Stimulated activated naive CD8-positive, alpha-beta T cell treated with anti-CD3 and anti-CD28 coated beads, Interleukin-15, Interleukin-2, amounts not matched to agents 100 U/mL and 50 U/mL, for 24 hours (primary cell): ENCODE measurements at regions not wholly inside any gene's neighbourhood (a gene's known extent, or its start where the extent isn't known, plus 50 kb on each side); places are given as distances from the start of the nearest gene placed in this dataset.
"Not testable (repeated sequence)": the region's sequence is repeated elsewhere in the genome, so short reads cannot be mapped to it uniquely, and the experiment has no call there.

Experiments
- ATAC-seq: fragments of 150-1000 bp; cut with Tn5 transposase; one replicate; pipeline ENCODE4 v1.10.0; 2021
- DNase-seq: peaks from one replicate; pipeline ENCODE4 v3.0.0; 2021

DNA sequence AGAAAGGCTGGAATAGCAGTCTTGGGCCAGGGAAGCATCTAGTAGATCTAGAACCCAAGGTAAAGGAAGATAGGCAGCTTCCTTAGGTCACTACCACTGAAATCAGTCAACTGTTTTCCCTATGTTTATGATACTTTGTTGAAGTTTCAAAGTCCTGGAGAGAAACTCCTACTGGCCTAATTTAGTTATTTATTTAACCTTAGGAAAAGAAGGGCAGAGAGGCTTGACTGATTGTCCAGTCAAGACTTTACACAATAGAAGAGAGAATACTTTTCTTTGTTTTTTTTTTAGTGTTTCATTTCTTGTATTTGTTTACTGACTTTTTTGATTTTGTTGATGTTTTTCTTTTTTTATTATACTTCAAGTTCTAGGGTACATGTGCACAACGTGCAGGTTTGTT is 138.9 kb upstream of the PHYHIPL start:
- no peak for ATAC-seq
- no peak for DNase-seq

DNA sequence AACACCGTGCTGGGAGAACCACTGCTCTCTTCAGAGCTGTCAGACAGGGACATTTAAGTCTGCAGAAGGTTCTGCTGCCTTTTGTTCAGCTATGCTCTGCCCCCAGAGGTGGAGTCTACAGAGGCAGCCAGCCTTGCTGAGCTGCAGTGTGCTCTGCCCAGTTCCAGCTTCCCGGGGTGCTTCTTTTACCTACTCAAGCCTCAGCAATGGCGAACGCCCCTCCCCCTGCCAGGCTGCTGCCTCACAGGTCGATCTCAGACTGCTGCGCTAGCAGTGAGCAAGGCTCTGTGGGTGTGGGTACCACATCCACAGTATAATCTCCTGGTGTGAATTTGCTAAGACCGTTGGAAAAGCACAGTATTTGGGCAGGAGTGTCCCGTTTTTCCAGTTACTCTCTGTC is 133.1 kb upstream of the PHYHIPL start:
- not testable (repeated sequence) for DNase-seq, ATAC-seq

DNA sequence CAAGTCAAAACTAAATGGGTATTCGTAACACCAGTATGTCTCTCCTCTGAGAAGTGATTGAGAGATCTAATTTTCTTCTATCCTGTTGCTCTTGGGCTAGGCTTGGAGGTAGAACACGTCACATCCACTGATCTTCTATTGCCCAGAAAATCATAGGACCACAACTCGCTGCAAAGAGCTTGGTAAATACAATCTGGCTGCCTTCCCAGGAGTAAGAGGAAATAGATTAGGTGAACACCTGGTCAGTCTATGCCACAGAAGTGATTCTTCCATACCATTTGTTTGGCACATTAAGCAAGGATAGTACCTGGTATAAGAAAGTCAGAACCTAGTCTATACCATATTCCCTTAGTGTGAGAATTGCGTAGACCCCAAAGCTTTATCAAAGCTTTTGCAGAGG is 129.3 kb upstream of the PHYHIPL start:
- DNase-seq, result no peak
- ATAC-seq, result no peak

DNA sequence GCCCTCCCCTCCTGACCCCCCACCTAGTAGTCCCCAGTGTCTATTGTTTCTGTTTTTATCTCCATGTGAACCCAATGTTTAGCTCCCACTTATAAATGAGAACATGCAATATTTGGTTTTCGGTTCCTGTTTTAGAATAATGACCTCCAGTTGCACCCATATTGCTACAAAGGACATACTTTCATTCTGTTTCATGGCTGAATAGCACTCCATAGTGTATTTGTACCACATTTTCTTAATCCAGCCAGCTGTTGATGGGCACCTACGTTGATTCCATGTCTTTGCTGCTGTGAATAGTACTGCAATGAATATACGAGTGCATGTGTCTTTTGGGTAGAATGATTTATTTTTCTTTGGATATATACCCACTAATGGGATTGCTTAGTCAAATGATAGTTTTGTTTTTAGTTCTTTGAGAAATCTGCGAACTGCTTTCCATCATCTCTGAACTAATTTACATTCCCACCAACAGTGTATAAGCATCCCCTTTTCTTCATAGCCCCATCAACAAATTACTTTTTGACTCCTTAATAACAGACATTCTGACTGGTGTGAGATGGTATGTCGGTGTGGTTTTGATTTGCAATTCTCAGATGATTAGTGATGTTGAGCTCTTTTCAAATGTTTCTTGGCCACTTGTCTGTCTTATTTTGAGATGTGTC is 128.4 kb upstream of the PHYHIPL start:
- no peak for DNase-seq
- no peak for ATAC-seq

DNA sequence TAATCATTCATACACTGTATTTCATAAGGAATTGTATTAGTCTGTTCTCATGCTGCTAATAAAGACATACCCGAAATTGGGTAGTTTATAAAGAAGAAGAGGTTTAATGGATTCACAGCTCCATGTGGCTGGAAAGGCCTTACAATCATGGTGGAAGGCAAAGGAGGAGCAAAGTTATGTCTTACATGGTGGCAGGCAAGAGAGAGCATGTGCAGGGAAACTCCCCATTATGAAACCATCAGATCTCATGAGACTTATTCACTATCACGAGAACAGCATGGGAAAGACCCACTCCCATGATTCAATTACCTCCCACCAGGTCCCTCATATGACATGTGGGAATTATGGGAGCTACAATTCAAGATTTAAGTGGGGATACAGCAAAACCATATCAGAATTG is 122.9 kb upstream of the PHYHIPL start:
- not testable (repeated sequence) for DNase-seq, ATAC-seq

DNA sequence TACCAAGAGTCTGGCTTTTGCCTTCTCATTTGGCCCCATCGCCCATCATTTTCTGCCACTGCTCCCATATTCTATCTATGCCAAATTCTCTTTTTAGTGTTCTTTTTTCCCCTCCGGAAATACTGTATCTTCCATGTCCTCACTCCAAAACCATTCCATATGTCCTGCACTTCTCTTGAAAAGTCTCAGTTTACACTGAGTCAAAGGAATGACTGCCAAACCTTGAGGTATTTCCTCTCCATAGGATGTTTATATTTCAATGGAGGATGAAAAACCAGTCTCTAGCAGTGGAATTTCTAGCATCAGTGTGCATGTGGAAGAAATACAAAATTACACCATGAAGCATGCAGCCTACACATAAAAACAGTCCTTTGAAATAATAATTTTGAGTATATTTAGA is 121.4 kb upstream of the PHYHIPL start:
- ATAC-seq, result no peak

DNA sequence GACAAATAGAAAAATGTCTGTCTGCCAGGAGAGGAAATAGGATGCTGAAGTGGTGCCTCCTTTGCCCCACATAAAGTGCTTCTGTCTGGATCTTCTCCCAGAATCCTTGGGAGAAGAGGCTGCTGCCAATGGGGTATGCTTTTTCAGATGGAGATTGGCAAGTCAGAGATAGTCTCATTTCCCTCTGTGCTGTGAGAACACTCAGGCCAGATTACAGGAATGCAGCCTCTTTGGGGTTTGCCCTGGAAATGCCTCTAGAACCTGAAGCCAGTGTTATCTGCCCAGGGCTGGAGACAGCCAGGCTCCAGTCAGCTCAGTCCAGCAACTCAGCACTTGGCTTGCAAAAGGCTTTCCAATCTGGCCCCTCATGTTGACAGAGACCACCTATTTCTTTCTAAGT is 119.1 kb upstream of the PHYHIPL start:
- no peak for ATAC-seq
- DNase-seq, result no peak

More for the DNA sequence above, 121.4 kb upstream of the PHYHIPL start:
- DNase-seq, result no peak

DNA sequence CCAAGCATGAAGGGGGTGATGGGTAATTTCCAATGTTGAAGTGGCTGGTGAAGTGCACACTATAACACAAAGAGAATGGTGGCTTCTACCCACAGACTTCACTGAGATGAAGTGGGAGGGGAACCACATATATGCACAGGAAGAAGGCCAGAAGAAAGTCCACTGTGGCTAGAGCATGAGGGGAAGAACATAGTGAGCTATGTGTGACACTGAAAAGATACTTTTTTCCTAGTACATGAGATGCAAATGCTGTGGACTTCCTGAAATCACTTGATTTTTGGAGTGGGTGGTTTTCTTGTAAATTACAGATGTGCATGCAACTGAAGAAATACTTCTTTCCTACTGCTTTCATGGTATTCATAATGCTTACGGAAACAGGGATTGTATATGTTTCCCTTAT is 115.6 kb upstream of the PHYHIPL start:
- ATAC-seq (no peak), DNase-seq (no peak)

DNA sequence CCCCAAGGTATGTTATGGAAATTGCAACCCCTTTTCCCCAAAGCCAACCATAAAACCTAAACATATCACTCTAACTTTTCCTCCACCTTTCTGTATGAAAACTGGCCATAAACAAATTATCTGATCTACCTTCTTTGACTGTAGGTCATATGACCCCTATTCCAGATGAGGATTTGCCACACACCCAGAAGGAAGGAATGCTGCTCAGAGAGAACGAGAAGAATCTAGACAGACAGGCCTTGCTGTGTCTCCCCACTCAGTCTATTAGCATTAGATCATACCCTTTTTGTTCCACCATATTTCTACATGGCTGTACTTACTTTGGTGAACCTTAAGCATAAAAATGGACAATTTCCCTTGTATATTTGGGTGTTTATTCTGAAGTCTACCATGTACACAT is 113.0 kb upstream of the PHYHIPL start:
- ATAC-seq (no peak), DNase-seq (no peak)

DNA sequence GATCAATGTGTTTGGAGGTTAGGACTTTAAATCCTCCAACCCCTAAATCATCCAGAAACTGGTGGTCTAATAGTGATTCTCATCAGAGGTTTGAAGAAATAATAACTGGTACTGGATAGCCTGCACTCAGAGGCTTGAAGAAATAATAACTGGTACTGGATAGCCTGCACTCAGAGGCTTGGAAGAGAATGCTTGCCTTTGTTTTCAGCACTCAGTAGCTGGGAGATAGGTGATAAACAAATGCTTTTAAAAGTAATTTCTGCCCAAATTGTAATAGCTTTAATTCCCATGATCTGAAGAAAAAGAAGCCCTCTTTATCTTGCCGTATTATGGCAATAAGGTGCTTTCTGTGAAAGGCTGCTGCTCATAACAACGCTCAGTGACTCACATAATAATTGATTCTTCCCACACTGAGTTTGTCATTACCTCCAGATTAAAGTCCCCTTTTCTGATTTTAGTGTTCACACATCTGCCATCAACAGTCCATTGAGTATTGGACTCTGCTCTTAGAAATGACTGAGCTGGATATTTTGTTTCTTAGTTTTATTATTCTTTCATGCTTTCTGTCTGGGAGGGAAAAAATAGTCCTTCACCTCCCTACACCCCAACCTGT is 112.3 kb upstream of the PHYHIPL start:
- DNase-seq (no peak), ATAC-seq (no peak)

DNA sequence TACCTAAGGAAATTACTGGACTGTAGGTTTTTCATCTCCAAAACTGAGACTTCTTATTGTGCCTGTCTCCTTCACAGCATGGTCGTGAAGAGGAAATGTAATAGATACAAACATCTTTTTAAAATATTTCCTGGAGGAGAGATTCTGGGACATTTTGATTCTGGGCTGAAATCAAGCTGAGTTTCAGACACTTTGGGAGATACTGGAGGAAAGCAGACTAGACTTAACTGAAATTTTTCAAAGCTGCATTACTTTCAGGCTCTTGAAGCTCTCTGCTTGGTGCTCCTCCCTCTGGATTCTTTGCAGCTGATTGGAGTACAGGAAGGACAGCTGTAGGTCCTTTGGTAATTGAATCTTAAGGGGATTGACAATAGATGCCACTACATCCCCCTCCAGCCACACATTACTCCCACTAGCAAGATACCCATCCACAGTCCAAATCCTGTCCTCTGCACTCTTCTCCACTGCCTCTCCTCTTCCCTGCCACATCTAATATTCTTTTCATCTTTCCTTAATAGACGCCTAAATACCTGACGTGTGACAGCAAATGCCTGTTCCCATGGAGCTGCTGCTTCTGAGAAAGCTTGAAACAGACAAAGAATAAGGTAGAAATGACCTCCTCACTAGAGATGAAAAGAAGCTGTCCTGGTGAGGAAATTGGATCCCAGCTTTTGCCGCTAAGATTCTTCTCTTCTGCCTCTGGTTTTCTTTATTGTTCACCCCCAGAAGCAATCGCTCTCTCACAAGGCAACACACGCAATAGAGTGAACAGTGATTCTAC is 111.5 kb upstream of the PHYHIPL start:
- ATAC-seq (no peak), DNase-seq (no peak)

DNA sequence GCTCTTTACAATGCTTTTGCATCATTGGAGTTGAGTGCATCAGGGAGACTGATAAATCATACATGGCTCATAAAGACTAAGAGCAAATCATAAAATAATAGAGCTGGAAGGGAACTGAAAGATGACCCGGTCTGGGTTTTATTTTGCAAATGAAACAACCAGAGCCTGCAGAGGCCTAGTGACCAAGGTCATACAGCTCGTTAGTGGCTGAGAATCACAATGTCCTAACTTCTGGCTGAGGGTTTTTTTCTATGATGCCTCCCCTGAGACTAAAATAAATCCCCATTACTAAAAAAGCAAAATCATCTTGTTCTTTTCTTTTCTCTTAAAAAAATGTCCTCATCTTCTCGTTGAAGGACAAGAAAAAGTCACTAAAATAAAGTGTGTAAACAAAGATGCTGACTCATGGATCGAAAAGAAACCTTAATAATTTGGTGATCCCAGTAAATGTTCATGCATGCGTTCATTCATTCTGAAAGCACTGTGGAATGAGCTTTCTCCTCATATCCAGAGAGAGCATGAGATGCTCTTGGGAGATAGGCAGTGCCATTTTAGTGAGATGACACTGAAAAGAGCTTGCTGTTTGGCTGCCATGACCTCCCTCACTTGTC is 107.8 kb upstream of the PHYHIPL start:
- no peak for ATAC-seq
- DNase-seq, result no peak

DNA sequence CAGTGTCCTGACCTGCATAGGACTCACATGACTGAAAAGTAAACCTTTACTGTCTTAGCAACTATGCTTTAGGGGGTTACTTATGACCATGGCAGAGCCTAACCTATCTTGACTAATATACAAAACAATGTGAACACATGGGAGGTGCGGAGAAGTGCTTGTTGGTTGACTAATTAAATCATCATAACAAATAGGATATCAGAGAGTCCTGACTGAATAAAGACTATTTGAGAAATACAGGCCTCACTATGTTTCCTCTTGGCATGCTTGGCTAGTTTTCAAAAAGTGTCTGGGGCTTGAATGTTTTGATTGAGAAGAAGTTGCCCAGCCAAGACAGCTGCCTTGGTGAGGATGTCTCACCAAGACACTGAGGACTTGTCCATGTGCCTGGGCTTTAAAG is 104.4 kb upstream of the PHYHIPL start:
- ATAC-seq (no peak), DNase-seq (no peak)

DNA sequence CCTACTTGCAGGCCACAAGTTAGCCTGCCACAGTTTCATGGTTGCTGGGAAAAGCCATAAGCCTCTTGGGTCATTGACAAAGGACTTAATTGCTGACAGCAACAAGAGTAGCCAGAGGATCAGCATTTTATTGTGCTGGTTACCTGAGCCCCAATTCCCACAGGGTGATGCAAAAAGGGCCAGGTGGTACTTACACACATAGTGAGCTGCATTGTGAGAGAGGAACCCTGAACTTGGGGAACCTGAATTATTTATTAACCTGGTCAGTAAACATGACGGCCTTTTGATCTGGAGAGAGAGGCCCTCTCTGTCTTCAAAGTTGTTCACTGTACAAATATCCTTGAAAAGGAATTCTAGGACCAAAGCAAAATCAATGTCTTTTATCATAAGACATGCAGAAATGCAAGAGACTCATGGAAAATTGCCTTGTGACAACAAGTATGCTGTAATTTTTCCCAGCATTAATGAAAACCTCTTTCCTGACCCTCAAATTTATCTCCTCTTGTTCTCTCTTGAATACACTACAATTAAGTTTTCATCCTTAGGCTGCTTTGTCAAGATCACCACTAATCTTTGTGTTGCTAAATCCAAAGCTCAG is 102.9 kb upstream of the PHYHIPL start:
- DNase-seq, result no peak
- no peak for ATAC-seq

DNA sequence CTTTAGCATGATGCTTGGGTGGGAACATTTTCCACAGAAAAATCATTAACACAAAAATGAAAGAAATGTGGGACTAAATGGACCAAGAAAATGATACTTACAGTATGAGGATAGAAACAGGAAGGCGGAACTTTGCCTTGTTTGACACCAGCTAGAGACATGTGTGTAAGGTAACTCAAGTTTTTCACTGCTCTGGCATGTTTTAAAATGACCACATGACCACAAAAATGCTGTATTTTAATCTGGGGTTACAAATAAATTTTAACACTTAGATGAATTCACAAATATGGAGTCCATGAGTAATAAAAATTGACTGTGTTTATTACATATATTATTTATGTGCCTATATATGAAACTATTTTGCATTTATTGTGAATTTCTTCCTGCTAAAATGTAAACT is 100.9 kb upstream of the PHYHIPL start:
- DNase-seq (no peak), ATAC-seq (no peak)

DNA sequence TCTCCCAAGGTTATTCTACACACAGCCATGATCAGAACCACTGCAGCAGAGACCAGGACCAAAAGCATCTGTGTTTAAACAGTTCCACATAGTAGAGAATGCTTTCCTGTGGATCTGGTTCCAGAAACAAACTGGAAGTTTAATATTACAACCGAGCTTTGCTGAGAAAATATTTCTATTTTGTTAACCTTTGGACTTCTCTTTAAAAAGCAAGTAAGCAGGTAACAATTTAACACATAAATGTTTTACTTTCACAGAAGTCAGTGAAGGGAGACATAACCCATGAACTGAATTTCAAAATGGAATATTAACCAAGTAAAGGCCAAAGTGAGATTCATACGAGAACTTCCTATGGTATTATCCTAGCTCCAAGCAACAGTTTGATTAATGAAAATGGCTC is 98.6 kb upstream of the PHYHIPL start:
- no peak for DNase-seq
- no peak for ATAC-seq

DNA sequence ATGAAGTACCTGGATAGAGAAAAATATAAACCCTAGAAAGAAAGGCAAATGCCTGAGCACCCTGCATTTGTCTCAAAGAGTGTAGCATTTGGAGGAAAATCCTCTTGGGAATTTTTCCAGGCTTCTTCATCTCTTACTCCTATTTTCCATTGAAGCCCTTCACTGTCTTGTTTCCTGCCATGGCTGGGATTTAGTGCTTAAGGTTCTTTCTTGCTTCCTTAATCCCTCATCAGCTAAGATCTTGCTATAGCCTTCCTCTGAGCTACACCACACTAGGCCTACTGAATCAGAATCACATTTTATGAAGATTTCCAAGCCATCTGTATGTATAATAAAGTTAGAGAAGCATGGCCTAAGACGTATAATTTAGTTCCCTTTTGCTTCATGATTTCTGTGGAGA is 97.5 kb upstream of the PHYHIPL start:
- DNase-seq (no peak), ATAC-seq (no peak)

DNA sequence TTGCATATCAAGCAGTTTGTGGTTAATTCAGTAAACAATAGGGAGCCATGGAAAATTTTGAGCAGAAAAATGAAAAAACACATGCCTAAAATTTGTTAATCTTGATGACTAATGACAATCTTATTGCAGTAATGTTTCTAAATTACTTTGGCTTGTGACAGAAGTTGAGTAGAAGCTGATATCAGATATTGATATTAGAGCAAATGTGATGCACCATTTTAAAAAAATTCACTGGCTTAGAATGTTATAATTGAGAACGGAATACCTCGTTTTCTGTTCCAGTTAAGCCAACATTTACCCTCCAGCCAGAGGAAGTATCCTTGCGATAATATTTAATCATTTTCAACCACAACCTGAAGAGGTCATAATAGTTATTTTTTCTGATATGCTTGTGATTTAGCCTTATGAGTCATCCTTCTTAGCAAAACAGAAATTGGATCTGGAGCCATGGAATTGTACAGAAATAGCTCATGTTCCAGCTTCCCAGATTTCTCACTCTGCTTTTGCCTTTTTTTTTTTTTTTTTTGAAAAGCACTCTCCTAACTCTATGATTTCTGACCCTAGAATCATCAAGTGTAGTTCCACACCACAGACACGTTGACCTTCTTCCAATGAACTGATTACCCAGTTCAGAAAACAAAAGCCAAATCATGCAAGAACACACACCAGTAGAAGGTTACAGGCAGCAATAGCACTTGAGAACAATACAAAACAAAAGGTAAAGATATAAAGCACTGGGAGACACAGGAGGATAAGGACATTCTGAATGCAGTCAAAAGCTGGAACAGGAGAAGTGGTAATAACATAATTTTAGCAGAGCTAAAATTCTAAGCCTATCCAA is 96.8 kb upstream of the PHYHIPL start:
- DNase-seq (no peak), ATAC-seq (no peak)

DNA sequence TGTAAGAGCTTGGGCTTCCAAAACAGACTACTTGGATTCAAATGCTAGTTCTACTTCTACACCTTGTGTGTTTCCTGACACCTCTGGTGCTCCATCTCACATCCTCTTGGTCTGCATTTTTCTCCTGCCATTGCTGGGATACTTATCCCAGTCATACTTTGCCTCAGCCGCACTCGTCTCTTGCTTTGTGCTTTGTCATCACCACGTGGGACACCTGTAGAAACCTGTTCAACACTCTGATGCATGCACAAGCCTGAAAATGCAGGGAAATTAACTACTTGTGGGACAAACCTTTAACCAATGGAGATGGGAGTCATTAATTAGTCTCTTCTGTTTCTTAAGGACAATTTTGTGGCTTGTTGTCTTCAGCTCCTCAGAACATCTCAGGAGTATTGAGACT is 94.2 kb upstream of the PHYHIPL start:
- no peak for ATAC-seq

DNA sequence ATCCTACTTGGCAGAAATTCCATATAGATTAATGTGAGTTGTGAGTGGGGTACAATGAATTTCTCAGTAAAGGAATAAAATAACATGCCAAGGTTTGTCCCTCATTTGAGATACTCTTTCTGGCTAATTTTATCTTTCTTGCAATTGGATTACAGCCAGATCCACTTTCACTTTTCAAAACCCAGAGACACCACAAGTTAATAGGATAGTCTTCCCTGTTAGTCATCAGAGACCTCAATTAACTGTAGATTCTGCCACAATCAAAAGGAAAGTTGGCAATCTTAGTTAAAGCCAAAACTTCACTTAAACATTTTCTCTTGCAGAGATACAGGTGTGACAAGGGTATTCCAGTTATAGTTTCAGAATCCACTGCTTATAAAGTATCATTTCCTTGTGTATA is 91.4 kb upstream of the PHYHIPL start:
- ATAC-seq, result no peak
- no peak for DNase-seq

More for the DNA sequence above, 94.2 kb upstream of the PHYHIPL start:
- DNase-seq, result no peak

DNA sequence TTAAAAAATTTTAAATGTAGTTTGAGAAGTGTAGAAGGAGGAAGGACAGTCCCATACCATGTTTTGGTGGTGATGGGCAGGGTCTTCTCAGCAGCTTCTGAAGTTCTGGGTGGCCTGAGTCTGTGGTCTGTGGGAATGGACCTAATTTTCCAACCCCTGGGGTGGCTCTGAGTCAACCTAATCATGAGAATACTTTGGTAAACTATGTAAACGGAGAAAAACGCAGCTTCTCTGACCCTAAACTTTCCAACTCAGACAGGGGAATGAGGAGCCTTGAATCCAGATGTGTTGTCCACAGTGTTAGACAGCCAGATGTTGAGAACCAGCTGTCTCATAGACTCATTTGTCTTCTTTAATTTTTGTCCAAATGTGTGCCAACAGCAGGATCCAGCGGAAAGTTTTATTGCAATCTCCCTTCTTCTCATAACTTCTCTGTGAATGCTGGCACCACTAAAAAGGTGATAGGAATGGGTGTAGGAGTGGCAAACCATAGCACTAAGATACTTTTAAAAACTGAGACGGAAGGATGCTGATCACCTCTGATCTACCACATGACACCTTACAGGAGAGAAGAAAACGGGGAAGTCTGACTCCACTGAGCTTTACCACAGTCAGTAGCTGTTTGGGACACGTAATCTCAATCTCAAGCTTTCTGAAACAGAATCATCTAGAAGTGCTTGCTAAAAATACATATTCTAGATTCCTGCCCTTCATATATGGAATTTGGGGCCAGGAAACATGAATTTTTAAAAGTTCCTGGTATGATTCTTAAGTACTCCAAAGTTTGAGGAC is 90.5 kb upstream of the PHYHIPL start:
- ATAC-seq, result no peak
- DNase-seq, result no peak
